HG02571 (cell line): ENCODE measurements at regions not wholly inside any gene's neighbourhood (a gene's known extent, or its start where the extent isn't known, plus 50 kb on each side); places are given as distances from the start of the nearest gene placed in this dataset.
"Not testable (repeated sequence)": the region's sequence is repeated elsewhere in the genome, so short reads cannot be mapped to it uniquely, and the experiment has no call there.

Experiments used
- ATAC-seq: cut with Tn5 transposase; IDR thresholded peaks from one replicate; pipeline ENCODE4 v1.9.1; 2021; ENCODE audit warnings: mild to moderate bottlenecking, moderate library complexity; ENCODE audit not compliant: unreplicated experiment

DNA sequence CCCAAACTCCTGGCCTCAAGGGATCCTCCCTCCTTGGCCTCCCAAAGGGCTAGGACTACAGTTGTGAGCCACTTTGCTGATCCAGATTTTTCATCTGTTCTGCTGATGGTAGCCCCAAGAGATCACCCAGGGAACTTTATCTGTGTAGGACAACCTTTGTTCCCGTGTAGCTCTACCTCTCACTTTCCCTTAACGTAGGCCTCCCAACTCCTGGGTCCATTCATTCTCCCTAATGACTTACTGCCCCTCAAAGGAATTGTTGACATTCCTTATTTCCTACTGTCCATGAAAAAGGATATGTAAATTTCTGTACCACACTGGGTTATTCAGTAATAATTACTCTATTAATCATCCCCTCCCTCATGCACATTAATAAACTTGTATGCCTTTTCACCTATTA is 51.0 kb upstream of the PHF24 start:
- ATAC-seq, result no peak

DNA sequence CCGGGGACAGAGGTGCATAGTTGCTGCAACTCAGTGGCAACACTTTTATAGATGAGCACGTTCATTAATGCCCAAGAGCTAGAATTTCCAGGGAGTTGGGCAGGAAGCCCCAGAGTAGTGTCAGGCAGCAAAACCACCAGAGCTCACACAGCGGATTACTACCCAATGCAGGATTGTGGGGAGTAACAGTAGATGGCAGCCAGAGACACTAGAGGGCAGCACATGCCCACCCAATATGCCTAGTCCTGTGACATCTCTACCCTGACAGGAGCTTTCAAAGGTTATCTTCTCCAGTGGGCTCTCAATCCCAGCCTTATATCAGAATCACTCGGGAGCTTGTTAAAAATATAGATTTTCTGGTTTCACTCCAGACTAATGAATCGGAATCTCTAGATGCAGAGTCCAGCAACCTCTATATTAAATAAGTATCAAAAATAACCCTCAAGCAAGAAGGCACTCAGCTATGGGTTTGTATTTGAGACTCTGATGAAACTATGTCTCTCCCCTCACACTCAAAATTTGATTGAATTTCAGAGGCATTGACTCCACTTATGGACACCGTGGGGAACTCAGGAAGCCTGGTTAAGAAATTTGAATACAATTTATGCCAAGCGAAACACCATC is 58.4 kb upstream of the PHF24 start:
- ATAC-seq, result peak; percentile 65

DNA sequence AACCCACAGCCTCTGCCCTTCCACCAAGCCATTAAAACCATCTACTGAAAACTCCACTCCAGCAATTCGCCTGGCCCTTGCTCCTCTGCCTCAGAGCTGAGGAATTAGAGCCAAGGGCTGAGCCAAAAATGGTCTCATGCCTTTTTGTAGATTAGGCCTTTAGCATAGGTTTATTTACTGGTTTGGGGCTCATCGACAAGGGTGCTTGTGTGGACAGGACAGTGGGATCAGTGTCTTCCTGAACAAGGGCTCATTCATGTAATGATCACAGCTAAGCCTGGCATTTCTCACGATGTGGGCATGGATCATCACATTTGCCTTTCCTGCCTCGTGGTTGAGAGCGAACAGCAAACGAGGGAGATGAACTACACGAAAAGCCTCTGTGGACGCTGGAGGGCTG is 59.2 kb upstream of the PHF24 start:
- ATAC-seq, result no peak

DNA sequence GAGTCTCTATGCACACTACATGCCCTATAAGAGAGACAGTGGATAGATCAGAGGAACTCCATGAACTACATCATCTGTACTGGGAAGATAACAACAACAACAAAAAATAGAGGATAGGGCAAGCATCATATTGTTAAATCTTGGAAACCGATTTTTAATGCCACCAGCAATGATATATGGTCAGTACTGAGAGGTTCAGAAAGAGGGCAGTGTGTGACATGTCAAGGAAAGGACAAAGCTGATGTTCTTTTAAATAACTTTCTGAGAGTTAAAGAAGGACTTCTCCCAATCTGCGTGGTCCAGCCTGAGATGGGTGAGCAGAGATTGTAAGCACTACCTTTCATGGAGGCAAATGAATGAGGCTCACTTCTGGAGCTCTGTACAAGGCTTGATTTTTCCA is 62.0 kb upstream of the PHF24 start:
- no peak for ATAC-seq

DNA sequence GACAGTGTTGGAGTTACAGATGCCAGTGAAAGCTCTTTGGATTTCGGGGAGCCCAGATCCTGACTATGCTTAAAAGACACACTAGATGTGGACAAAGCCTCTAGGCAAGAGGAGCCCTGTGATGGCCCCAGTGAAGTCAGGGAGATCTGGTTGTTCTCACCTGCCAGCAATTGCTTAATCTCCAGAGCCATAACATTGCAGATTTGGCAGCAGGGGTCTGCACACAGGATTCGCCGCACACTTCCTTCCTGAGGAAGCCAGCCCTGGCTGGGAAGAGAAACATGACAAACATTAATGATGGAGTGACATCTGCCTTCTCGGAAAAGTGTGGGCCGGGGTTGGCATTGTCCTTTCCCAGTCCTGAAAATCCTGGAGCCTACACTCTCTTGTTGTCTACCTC is 65.2 kb upstream of the PHF24 start:
- no peak for ATAC-seq

DNA sequence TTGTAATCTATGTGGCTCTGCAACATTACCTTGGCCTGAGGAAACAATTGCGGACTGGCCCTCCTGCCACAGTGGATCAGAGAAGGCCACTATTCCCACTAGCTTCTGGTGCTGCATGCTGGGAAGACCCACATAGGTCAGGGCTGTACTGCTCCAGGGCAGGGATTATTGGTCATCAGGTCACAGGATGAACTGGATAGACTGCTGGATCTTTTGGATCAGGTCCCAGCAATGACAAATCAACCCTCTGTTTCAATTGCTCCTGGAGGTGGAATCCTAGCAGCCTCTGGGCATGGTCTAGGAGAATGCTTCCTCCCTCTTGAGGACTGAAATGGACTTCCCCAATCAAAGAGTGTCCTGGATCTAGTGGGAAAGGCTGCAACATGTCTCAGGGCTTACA is 66.7 kb upstream of the PHF24 start:
- no peak for ATAC-seq

DNA sequence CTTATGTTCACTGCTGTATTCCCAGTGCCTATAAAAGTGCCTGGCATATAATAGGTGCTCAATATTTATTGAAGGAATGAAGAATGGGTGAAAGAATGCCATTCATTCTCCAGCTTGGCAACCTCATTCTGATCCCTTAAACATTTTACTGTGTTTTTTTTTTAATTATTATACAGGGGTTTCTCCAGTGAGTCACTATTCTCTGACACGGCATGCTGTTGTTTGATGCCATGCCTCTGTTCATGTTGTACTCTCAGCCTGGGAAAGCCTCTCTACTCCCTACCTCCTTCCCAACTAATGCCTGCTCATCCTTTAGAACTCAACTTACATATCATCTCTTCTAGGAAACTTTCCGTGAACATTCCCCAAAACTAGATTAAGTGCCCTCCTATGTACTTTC is 70.2 kb upstream of the PHF24 start:
- ATAC-seq, result no peak

DNA sequence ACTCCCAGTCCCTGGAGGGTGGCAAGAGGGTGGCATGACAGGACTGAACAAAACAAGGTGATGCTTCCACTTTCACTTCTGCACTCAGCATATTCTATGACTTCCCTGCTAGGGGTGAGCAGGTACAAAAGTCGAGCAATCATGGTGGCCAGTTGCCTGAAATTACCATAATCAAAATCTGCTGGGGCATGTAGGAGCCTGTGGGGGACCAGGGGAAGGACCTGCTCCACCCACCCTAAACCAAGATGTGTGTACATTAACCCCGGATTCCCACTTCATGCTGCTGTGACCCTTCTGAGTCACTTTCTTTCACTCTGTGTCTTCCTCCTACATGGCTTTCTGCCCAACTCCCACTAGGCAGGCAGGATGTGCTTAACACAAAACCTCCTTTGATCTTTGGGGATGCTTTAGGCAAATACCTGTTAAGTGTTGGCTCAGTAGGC is 73.3 kb upstream of the PHF24 start:
- ATAC-seq, result no peak

DNA sequence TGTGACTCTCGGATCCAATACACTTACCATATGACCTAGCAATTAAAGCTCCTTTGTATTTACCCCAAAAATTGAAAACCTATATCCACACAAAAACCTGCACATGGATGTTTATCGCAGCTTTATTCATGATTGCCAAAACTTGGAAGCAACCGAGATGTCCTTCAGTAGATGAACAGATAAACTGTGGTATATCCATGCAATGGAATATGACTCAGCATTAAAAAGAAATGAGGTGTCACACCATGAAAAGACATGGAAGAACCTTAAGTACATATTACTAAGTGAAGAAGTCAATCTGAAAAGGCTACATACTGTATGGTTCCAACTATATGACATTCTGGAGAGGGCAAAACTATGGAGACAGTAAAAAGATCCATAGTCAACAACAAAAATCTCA is 82.0 kb upstream of the PHF24 start:
- ATAC-seq, result no peak

DNA sequence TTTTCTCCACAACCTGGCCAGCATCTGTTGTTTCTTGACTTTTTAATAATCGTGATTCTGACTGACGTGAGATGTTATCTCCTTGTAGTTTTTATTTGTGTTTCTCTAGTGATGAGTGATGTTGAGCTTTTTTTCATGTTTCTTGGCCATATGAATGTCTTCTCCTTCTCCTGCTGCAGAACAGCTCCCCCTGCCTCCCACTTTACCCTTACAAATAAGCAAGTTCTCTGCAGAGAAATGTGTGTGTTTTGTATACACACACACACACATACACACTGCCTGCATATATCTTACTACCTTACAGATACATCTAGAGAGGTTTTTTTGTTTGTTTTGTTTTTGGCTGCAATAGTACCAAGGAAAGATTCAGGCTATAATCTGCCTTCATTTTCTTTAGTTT is 88.7 kb upstream of the PHF24 start:
- no peak for ATAC-seq

DNA sequence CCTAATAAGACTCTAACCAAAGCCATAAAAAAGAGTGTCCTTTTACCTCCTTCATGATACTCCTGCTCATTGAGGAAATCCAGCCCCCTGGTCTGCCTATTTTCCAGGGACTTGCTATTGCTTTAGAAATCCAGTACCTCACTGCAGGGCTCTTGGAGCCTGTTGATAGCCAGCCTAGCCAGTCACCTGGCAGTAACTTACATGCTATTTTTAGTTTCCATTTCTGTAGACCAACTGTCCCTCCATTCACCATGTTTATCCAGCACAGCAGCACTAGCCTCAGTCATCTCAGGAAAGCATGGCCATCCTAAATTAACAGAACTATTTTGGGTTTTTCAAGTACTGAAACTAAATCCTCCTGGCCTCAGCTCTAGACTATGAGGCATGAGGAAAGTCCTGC is 91.5 kb upstream of the PHF24 start:
- no peak for ATAC-seq

DNA sequence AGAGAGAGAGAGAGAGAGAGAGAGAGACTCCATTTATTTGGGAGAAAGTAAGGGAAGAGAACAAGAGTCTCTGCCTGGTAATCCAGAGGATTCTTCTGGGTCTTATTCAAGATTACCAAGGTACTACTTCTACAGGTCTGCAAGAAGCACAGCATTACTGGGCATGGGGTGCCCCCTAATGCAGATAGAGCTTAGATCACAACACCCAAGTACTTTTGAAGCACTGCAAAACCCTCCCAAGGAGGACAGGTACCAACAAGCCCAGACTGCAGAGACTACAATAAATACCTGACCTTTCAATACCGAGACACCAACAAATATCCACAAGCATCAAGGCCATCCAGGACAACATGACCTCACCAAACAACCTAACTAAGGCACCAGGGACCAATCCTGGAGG is 94.7 kb upstream of the PHF24 start:
- ATAC-seq, result no peak

DNA sequence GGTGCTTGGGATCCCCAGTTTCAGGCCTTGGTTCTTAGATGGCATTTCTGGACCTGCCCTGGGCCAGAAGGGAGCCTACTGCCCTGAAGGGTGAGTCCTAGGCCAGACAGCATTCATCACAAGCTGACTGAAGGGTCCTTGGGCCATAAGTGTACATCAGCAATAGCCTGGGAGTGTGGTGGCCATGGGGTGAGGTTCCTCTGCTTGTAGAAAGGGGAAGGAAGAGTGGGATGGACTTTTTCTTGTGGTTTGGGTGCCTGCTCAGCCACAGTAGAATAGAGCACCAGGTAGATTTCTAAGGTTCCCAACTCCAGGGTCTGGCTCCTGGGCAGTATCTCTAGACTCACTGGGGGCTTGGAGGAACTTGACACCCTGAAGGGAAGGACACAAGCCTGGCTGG is 95.2 kb upstream of the PHF24 start:
- no peak for ATAC-seq

DNA sequence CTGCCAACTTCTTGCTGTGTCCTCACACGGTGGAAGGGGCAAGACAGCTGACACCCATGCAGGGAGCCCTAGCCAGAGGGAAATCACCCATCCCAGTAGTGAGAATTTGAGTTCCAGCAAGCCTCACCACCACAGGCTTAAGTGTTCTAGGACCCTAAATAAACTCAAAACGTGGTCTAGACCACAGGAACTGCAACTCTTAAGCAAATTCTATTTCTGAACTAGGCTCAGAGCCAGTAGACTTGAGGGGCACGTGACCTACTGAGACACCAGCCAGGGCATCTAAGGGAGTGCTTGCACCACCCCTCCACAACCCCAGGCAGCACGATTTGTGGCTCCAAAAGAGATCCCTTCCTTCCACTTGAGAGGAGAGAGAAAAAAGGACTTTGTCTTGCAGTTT is 96.0 kb upstream of the PHF24 start:
- ATAC-seq, result no peak

DNA sequence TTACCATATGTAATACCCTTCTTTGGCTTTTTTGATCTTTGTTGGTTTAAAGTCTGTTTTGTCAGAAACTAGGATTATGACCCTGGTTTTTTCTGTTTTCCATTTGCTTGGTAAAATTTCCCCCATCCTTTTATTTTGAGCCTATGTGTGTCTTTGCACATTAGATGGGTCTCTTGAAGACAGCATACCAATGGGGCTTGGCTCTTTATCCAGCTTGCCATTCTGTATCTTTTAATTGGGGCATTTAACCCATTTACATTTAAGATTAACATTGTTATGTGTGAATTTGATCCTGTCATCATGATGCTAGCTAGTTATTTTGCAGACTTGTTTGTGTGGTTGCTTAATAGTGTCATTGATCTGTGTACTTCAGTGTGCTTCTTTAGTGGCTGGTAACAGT is 103.1 kb upstream of the PHF24 start:
- ATAC-seq, result not testable (repeated sequence)

DNA sequence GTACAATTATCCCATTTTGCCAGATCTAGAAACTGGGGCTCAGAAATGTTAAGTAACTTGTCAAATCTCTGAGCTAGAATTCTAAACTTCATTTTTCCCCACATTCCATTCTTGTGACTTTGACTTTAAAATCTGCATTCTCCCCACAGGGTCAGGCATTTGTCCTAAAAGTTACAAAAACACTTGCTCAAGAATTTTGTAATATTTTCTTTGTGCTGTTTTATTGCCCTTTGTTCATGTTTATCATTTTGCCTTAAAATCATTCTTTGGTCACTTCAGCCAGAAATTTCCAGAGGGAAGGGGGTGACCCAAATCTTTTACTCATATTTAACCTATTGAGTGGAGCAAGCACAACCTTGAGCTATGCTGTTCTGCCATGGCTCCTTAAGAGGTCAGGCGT is 120.1 kb upstream of the CCL21 start:
- no peak for ATAC-seq

DNA sequence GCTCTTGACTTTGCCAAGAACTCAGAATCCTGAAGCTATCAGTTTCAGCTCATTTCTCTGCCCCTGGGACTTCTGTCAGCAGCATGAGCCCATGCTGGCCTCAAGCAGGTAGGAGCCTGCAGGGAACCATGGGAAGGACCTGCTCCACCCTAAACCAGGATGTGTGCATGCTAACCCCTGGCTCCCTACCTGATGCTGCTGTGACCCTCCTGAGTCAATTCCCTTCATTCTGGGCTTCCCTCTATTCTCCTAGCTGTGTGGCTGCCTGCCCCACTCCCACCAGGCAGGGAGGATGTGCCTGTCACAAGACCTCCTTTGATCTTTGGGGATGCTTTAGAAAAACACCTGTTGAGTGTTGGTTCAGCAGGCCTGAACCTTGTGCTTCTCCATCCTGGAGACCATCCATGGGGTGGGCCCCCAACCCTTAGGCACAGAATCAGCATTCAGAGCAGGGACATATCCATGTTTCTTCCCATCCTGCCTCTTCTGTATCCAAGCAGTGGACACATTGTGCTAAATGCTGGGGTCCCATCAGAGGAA is 117.1 kb upstream of the CCL21 start:
- ATAC-seq, result no peak

DNA sequence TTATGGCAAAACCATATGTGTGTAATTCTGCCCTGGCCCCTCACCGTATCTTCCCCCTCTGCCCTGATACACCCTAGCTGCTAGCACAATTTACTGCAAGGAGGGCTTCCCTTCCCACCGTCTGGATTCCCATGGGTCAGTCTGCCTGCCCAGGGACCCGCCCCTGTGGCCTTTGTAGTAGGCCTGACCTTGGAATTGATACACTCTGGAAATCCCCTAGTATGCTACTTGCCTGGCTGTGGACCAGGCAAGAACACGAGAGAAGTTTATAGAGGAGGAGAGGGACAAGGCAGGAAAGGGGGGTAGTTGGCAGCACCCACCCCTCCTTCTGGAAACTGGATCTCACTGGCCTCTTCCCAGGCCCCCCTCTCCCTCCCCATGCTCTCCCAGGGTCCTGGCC is 115.8 kb upstream of the CCL21 start:
- ATAC-seq, result no peak

DNA sequence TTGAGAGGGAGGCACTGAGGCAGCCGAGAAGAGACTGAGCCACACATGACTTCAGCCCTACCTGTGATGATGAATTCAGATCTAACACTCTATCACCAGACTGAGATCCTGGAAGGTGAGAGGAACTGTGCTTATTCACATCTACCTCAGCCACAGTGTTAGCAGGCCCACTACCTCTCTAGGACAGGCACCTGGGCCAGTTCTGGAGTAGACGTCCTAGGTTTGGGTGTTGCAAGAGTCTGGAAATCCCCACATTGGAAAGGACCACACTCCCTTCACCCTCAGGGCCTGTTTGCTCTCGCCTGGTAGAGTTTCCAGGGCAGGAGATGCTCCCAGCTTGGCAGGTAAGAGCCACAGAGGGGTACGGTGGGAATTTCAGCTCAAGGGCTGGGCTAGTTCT is 113.8 kb upstream of the CCL21 start:
- no peak for ATAC-seq

DNA sequence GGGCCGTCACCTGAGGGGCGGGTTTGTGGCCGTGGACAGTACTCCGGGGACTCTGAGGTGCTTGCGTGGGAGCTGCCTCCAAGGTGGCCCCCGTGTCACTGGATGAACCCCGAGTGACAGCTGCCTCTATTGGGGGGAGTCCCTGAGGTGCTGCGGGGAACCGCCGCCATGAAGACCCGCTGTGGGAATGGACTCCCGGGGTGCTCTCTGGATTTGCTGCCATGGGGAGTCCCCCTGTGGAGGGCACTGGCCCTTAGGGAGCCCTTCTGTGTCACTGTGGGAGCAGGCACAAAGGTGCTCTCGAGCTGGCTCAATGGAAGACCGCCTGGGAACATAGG is 100.2 kb upstream of the CCL21 start:
- no peak for ATAC-seq

DNA sequence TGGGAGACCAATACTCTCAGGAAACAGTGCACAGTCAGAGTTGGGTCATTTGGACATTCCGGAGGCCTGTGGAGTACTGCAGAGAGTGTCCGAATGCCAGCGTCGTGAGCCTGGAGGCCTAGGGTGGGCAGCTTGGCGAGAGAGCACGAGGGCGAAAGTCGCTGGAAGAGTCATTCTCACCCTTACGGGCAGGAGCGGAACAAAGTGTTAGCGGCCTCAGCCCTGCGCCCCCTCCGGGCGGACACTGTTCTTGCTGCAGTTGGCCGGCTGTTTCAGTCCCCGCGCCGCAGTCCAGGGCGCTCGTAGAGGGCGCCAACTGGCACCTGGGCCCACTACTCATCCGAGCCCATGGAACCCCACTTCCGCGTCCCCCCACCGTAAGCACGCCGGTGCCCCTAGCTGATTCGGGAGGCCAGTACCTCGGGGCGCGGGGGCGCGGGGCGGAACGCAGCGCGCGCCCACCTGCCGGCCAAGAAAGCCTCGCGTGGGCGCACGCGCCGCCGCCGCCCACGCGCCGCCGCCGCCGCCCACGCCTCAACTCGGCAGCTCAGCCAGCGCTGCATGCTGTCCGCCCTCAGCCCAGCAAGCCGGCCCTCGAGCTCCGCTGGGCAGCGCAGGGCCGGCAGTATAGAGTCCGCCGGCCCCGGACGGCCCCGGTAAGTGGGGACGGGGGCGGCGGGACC is 99.7 kb upstream of the CCL21 start:
- ATAC-seq, result no peak

DNA sequence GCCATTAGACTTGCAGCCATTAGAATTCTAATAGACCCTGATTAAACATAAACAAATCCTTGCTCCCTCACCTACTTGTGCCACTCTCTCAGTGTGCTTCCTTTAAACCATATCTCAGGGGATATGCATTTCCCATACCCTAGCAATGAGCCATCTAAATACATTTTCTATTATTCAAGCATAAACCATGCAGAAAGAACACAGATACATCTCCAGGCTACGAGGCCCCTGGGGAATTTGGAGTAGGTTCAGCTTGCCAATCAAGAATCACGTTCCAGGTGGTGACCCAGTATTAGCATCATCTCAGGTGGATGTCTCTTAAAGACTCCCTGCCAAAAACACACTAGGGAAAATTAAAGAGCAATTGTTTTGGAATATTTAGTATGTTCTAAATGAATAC is 93.0 kb upstream of the CCL21 start:
- ATAC-seq, result no peak

DNA sequence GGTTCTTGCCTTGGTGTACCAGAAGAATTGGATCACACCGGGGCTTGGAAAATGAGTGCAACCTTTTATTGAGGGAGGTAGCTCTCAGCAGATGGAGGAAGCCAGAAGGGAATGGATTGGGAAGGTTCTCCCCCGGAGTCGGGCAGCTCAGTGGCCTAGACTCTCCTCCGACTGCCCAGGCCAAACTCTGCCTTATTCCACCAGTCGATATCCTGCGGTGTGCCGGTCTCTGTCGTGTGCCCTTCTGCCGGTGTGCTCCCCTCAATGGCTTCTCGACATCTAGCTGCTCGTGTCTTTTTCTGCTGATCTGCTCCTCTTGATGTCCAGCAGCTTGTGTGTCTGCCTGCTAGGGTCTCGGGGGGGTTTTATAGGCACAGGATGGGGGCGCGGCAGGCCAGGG is 87.4 kb upstream of the CCL21 start:
- ATAC-seq, result no peak
